ENCODE measurements at regions not wholly inside any gene's neighbourhood (a gene's known extent, or its start where the extent isn't known, plus 50 kb on each side); places are given as distances from the start of the nearest gene placed in this dataset.

GRCh38 chr4:135207531-135207930 is 1005.9 kb upstream of the PABPC4L start:
- TF ChIP-seq POLR2A (IDR thresholded peaks at IDR 0.05; ENCODE audit: borderline replicate concordance, extremely low read depth, insufficient read depth, insufficient read length) = no peak
- no peak for TF ChIP-seq SIN3A (IDR thresholded peaks at IDR 0.05; ENCODE audit: low read depth)
- no peak for TF ChIP-seq CTCF (IDR thresholded peaks at IDR 0.05 in 2 of 3, conservative IDR thresholded peaks at IDR 0.05 in 1 of 3; ENCODE audit: borderline replicate concordance in 1 of 3, insufficient read depth in 1 of 3, low read depth in 2 of 3, low read length in 2 of 3)
- no peak for TF ChIP-seq EZH2 (IDR thresholded peaks at IDR 0.05)
- TF ChIP-seq CEBPB (IDR thresholded peaks at IDR 0.05; ENCODE audit: low read depth) = no peak
- no peak for TF ChIP-seq YY1 (IDR thresholded peaks at IDR 0.05; ENCODE audit: extremely low read depth, insufficient replicate concordance, low read depth, low read length)
- no peak for TF ChIP-seq REST (IDR thresholded peaks at IDR 0.05; ENCODE audit: low read depth)
- TF ChIP-seq ATF3 (IDR thresholded peaks at IDR 0.05) = no peak

Measured in HCT116 (cell line).